Dermis blood vessel endothelial cell (primary cell): ENCODE measurements at regions not wholly inside any gene's neighbourhood (a gene's known extent, or its start where the extent isn't known, plus 50 kb on each side); places are given as distances from the start of the nearest gene placed in this dataset.
"Not testable (repeated sequence)": the region's sequence is repeated elsewhere in the genome, so short reads cannot be mapped to it uniquely, and the experiment has no call there.

ENCODE experiments used
- DNase-seq: peaks from one replicate; pipeline ENCODE4 v3.0.0; 2010

- no peak for DNase-seq
Observed at GRCh38 chr20:29296256-29297230, 1960.9 kb upstream of the DEFB115 start.

- no peak for DNase-seq
Observed at GRCh38 chr20:29297411-29298270, 1959.8 kb upstream of the DEFB115 start.

- DNase-seq, result no peak
Observed at GRCh38 chr20:29298271-29298590, 1959.2 kb upstream of the DEFB115 start.

- peak; percentile 36 for DNase-seq
Observed at GRCh38 chr20:29298759-29299613, 1958.5 kb upstream of the DEFB115 start.

- DNase-seq, result no peak
Observed at GRCh38 chr20:29299811-29300578, 1957.5 kb upstream of the DEFB115 start.

- DNase-seq, result no peak
Observed at GRCh38 chr20:29300579-29301551, 1956.6 kb upstream of the DEFB115 start.

- no peak for DNase-seq
Observed at GRCh38 chr20:29301624-29302259, 1955.7 kb upstream of the DEFB115 start.

- no peak for DNase-seq
Observed at GRCh38 chr20:29302979-29303644, 1954.4 kb upstream of the DEFB115 start.

- no peak for DNase-seq
Observed at GRCh38 chr20:29306390-29307072, 1950.9 kb upstream of the DEFB115 start.

GRCh38 chr20:29307484-29307883, 1950.0 kb upstream of the DEFB115 start:
- DNase-seq, result not testable (repeated sequence)

GRCh38 chr20:29308956-29309355, 1948.5 kb upstream of the DEFB115 start:
- not testable (repeated sequence) for DNase-seq

GRCh38 chr20:29309481-29309880, 1948.0 kb upstream of the DEFB115 start:
- not testable (repeated sequence) for DNase-seq

GRCh38 chr20:29311046-29311445, 1946.4 kb upstream of the DEFB115 start:
- not testable (repeated sequence) for DNase-seq

GRCh38 chr20:29312679-29313078, 1944.8 kb upstream of the DEFB115 start:
- DNase-seq, result not testable (repeated sequence)

GRCh38 chr20:29313481-29313880, 1944.0 kb upstream of the DEFB115 start:
- no peak for DNase-seq

- DNase-seq, result no peak
Observed at GRCh38 chr20:29314294-29314693, 1943.2 kb upstream of the DEFB115 start.

- DNase-seq, result no peak
Observed at GRCh38 chr20:29318871-29319461, 1938.5 kb upstream of the DEFB115 start.

- DNase-seq, result no peak
Observed at GRCh38 chr20:29319725-29320124, 1937.7 kb upstream of the DEFB115 start.
